HCT116 (cell line): ENCODE measurements at regions not wholly inside any gene's neighbourhood (a gene's known extent, or its start where the extent isn't known, plus 50 kb on each side); places are given as distances from the start of the nearest gene placed in this dataset.
"Not testable (repeated sequence)": the region's sequence is repeated elsewhere in the genome, so short reads cannot be mapped to it uniquely, and the experiment has no call there.

Experiments
- ATAC-seq: fragments of 200-7000 bp; cut with Tn5 transposase; 2 replicates; pipeline ENCODE4 v1.9.1; 2020; ENCODE audit warnings: mild to moderate bottlenecking, moderate library complexity
- BruUV-seq: library from RNA; stranded (reverse); fragments of 400-500 nt; replicated peaks from 2 replicates; lab custom pipeline; 2021; lab: Mats Ljungman, UMichigan
- CTCF ChIA-PET: fragments of 300-600 bp; sonication (Branson Sonifier 250); formaldehyde crosslinking; loops from one replicate; lab custom pipeline; 2021; ENCODE audit warnings: antibody characterized with exemption; lab: Charles Lee
- POLR2A ChIA-PET: fragments of 300-600, 350-600 bp; sonication (Branson Sonifier 250); formaldehyde crosslinking; loops from one replicate; lab custom pipeline; 2021; ENCODE audit warnings: antibody characterized with exemption; lab: Charles Lee
- RAD21 ChIA-PET, 2 experiments: fragments of 300-600 bp; sonication (Branson Sonifier 250); formaldehyde crosslinking; loops; one replicate each; lab custom pipeline; 2023; ENCODE audit warnings: low total read pairs in 2 of 2; ENCODE audit not compliant: uncharacterized antibody in 2 of 2, unreplicated experiment in 2 of 2, low non-redundant PET in 1 of 2; lab: Charles Lee
- DNase-seq: peaks from one replicate; pipeline ENCODE4 v3.0.0-alpha.2; 2010; ENCODE audit warnings: low read depth, low spot score
- H2AFZ ChIP-seq: fragments of 200-600 bp; shearing (Covaris generic), sonication (generic); 2 replicates; pipeline ENCODE4 v1.6.1; 2017; ENCODE audit warnings: low read depth, mixed run types, mixed read lengths, antibody characterized with exemption, low read length; ENCODE audit not compliant: poor library complexity, severe bottlenecking
- H3K27ac ChIP-seq: 2 replicates; pipeline ENCODE4 v1.5.1; 2012; ENCODE audit warnings: low read depth, low read length
- H3K27me3 ChIP-seq: fragments of 200-600 bp; sonication (generic); 2 replicates; pipeline ENCODE4 v1.6.1; 2016; ENCODE audit warnings: mixed run types, low read length, mixed read lengths; ENCODE audit not compliant: insufficient read depth
- H3K36me3 ChIP-seq, 2 experiments: fragments of 200-500 bp in 1 of 2; fragments of 200-600 bp in 1 of 2; sonication (Bioruptor generic) in 1 of 2; sonication (generic) in 1 of 2; 2 replicates each; pipeline versions ENCODE4 v1.5.1 to v1.6.1; 2014 to 2016; ENCODE audit warnings: low read length in 2 of 2, inconsistent platforms in 1 of 2, mixed read lengths in 1 of 2, mixed run types in 1 of 2; ENCODE audit not compliant: insufficient read depth in 2 of 2, control insufficient read depth in 1 of 2
- H3K4me1 ChIP-seq, 2 experiments: fragments of 200-600 bp in 1 of 2; sonication (generic) in 1 of 2; 2 replicates each; pipeline versions ENCODE4 v1.5.1 to v1.6.1; 2012 to 2017; ENCODE audit warnings: low read length in 2 of 2, inconsistent platforms in 1 of 2, mild to moderate bottlenecking in 1 of 2, mixed read lengths in 1 of 2, mixed run types in 1 of 2, moderate library complexity in 1 of 2; ENCODE audit not compliant: insufficient read depth in 2 of 2, control insufficient read depth in 1 of 2
- H3K4me2 ChIP-seq: fragments of 200-600 bp; sonication (generic); 2 replicates; pipeline ENCODE4 v1.6.1; 2017; ENCODE audit warnings: mixed run types, low read length, mixed read lengths
- H3K4me3 ChIP-seq, 2 experiments: fragments of 200-600 bp in 1 of 2; sonication (generic) in 1 of 2; replicated peaks in 1 of 2; 2 replicates each; pipeline ENCODE4 v1.5.1; 2011 to 2016; ENCODE audit warnings: low read length in 2 of 2, control low read depth in 1 of 2, low read depth in 1 of 2, mild to moderate bottlenecking in 1 of 2, mixed read lengths in 1 of 2, mixed run types in 1 of 2
- H3K79me2 ChIP-seq: fragments of 200-600 bp; sonication (generic); 2 replicates; pipeline ENCODE4 v1.6.1; 2017; ENCODE audit warnings: mild to moderate bottlenecking, mixed run types, low read length, moderate library complexity, mixed read lengths; ENCODE audit not compliant: insufficient read depth
- H3K9ac ChIP-seq: fragments of 200-600 bp; sonication (generic); 2 replicates; pipeline ENCODE4 v1.6.1; 2016; ENCODE audit warnings: low read length, mixed read lengths
- H3K9me2 ChIP-seq: fragments of 200-600 bp; sonication (generic), shearing (Covaris generic); 2 replicates; pipeline ENCODE4 v1.6.1; 2017; ENCODE audit warnings: mixed run types, mild to moderate bottlenecking, moderate library complexity; ENCODE audit not compliant: insufficient read depth
- H3K9me3 ChIP-seq, 2 experiments: fragments of 200-500 bp in 1 of 2; fragments of 200-600 bp in 1 of 2; sonication (Bioruptor generic) in 1 of 2; sonication (generic) in 1 of 2; 2 replicates each; pipeline ENCODE4 v1.6.1; 2014 to 2017; ENCODE audit warnings: low read length in 2 of 2, mixed read lengths in 2 of 2, inconsistent platforms in 1 of 2, low read depth in 1 of 2, mild to moderate bottlenecking in 1 of 2, mixed run types in 1 of 2, moderate library complexity in 1 of 2; ENCODE audit not compliant: control insufficient read depth in 1 of 2, insufficient read depth in 1 of 2
- H4K20me1 ChIP-seq: fragments of 200-600 bp; sonication (generic), shearing (Covaris generic); 2 replicates; pipeline ENCODE4 v1.6.1; 2017; ENCODE audit warnings: mixed run types, mild to moderate bottlenecking, moderate library complexity; ENCODE audit not compliant: insufficient read depth
- intact Hi-C: fragments of 100-400 bp; cut with micrococcal nuclease; formaldehyde crosslinking; loops from 2 replicates; pipeline ENCODE4 v1.10.0; 2022

GRCh38 chr2:110276092-110276491 is 63.7 kb upstream of the MTLN start:
- H3K9me2 ChIP-seq, H4K20me1 ChIP-seq, H3K4me3 ChIP-seq, POLR2A ChIA-PET, H3K4me1 ChIP-seq, H3K36me3 ChIP-seq, CTCF ChIA-PET, intact Hi-C loops, H3K27ac ChIP-seq, H2AFZ ChIP-seq, H3K79me2 ChIP-seq, H3K9ac ChIP-seq, H3K27me3 ChIP-seq, BruUV-seq, DNase-seq, H3K4me2 ChIP-seq, H3K9me3 ChIP-seq, ATAC-seq, RAD21 ChIA-PET: not testable (repeated sequence)

DNA sequence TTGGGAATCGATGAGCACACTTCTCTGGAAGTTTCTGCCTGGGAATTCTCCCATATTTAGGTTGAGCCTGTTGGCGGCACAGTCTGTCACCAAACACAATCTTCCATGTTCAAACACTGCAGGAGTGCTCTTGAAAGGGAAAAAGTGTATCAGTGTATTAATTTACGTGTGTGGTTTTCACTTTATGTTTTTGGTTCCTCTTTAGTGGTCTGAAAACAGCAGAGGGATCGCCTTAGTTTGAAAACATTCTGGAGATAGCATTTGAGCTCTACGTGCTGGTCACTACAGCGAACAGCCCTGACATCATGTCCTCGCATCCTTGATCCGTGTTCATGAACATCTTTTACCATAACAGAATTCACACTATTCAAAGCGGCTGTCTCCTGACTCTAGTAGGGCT is 57.3 kb upstream of the MTLN start:
- ATAC-seq, POLR2A ChIA-PET, H4K20me1 ChIP-seq: not testable (repeated sequence)

GRCh38 chr2:110267828-110268407 is 55.6 kb upstream of the MTLN start:
- H3K27me3 ChIP-seq, H3K4me2 ChIP-seq, H3K4me1 ChIP-seq, H3K9ac ChIP-seq, H3K36me3 ChIP-seq, H3K9me2 ChIP-seq, BruUV-seq, CTCF ChIA-PET, H3K4me3 ChIP-seq, H3K79me2 ChIP-seq, DNase-seq, RAD21 ChIA-PET, H4K20me1 ChIP-seq, intact Hi-C loops, H3K9me3 ChIP-seq, H3K27ac ChIP-seq, POLR2A ChIA-PET, H2AFZ ChIP-seq: not testable (repeated sequence)
- ATAC-seq = peak; percentile 99

More for the DNA sequence above, 57.3 kb upstream of the MTLN start:
- H3K4me2 ChIP-seq, H3K36me3 ChIP-seq, H3K79me2 ChIP-seq, H2AFZ ChIP-seq, H3K27ac ChIP-seq, H3K9ac ChIP-seq, intact Hi-C loops, BruUV-seq, DNase-seq, H3K27me3 ChIP-seq, H3K4me3 ChIP-seq, H3K9me2 ChIP-seq, H3K4me1 ChIP-seq, RAD21 ChIA-PET, H3K9me3 ChIP-seq, CTCF ChIA-PET: not testable (repeated sequence)

DNA sequence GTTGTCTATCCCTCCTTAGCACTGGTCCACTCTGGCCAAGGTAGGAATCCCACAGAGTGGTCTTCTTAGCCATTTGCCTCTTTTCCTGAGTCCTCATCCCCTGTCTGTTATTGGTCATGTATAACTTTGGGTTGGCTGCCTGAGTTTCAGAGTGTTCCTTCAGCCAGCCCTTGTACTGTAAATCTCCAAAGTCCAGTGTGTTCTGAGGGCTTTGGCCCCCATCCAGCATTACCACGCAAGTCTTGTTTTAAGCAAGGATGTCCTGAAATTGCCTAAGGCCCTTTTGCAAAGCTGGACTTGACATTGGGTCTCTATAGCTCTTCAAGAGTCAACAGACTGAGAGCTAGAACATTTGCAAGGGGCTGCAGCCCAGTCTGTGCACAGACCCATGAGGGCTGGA is 52.5 kb upstream of the MTLN start:
- POLR2A ChIA-PET, H3K9ac ChIP-seq, DNase-seq, H3K9me3 ChIP-seq, H2AFZ ChIP-seq, ATAC-seq, H3K4me1 ChIP-seq, CTCF ChIA-PET, H3K79me2 ChIP-seq, H3K4me2 ChIP-seq, H3K4me3 ChIP-seq, H3K27ac ChIP-seq, H3K9me2 ChIP-seq, H3K27me3 ChIP-seq, RAD21 ChIA-PET, intact Hi-C loops, H3K36me3 ChIP-seq, H4K20me1 ChIP-seq, BruUV-seq: not testable (repeated sequence)
